ENCODE measurements at regions not wholly inside any gene's neighbourhood (a gene's known extent, or its start where the extent isn't known, plus 50 kb on each side); places are given as distances from the start of the nearest gene placed in this dataset.
"Not testable (repeated sequence)": the region's sequence is repeated elsewhere in the genome, so short reads cannot be mapped to it uniquely, and the experiment has no call there.

- H3K27me3 ChIP-seq (ENCODE audit: control insufficient read depth, insufficient read depth, low read length): no peaks in the 10 kb centered on the region
- DNase-seq (ENCODE audit: low read depth): no peak
- no peaks in the 10 kb centered on the region for H3K36me3 ChIP-seq (ENCODE audit: control insufficient read depth, insufficient read depth, low read length)
- TF ChIP-seq CTCF (IDR thresholded peaks at IDR 0.05; ENCODE audit: insufficient read depth, low read length, poor library complexity, severe bottlenecking): no peak
- no peak overlapping the region for H3K4me3 ChIP-seq (ENCODE audit: low read depth, low read length)
Measured at GRCh38 chr17:63221939-63222338, 224.2 kb downstream of the CYB561 start.

- TF ChIP-seq CTCF (IDR thresholded peaks at IDR 0.05; ENCODE audit: insufficient read depth, low read length, poor library complexity, severe bottlenecking): no peak
- no peak for DNase-seq (ENCODE audit: low read depth)
Measured at GRCh38 chr17:63222655-63223054, 223.5 kb downstream of the CYB561 start.

GRCh38 chr17:63223212-63223911 is 222.7 kb downstream of the CYB561 start:
- TF ChIP-seq CTCF (IDR thresholded peaks at IDR 0.05; ENCODE audit: insufficient read depth, low read length, poor library complexity, severe bottlenecking): no peak
- no peaks in the 10 kb centered on the region for H3K27me3 ChIP-seq (ENCODE audit: control insufficient read depth, insufficient read depth, low read length)
- DNase-seq (ENCODE audit: low read depth): no peak
- no peaks in the 10 kb centered on the region for H3K36me3 ChIP-seq (ENCODE audit: control insufficient read depth, insufficient read depth, low read length)
- no peak overlapping the region for H3K4me3 ChIP-seq (ENCODE audit: low read depth, low read length)

More at GRCh38 chr17:63222655-63223054, 223.5 kb downstream of the CYB561 start:
- Histone ChIP-seq H3K36me3 (ENCODE audit: control insufficient read depth, insufficient read depth, low read length) (no peaks in the 10 kb centered on the region), H3K4me3 (ENCODE audit: low read depth, low read length) (no peak overlapping the region), H3K27me3 (ENCODE audit: control insufficient read depth, insufficient read depth, low read length) (no peaks in the 10 kb centered on the region)

GRCh38 chr17:63224644-63225043 is 221.5 kb downstream of the CYB561 start:
- Histone ChIP-seq H3K27me3 (ENCODE audit: control insufficient read depth, insufficient read depth, low read length) (no peaks in the 10 kb centered on the region), H3K4me3 (ENCODE audit: low read depth, low read length) (no peak overlapping the region), H3K36me3 (ENCODE audit: control insufficient read depth, insufficient read depth, low read length) (no peaks in the 10 kb centered on the region)
- DNase-seq (ENCODE audit: low read depth): no peak
- no peak for TF ChIP-seq CTCF (IDR thresholded peaks at IDR 0.05; ENCODE audit: insufficient read depth, low read length, poor library complexity, severe bottlenecking)

- H3K27me3 ChIP-seq (ENCODE audit: control insufficient read depth, insufficient read depth, low read length); H3K4me3 ChIP-seq (ENCODE audit: low read depth, low read length); DNase-seq (ENCODE audit: low read depth); H3K36me3 ChIP-seq (ENCODE audit: control insufficient read depth, insufficient read depth, low read length): not testable (repeated sequence)
Measured at GRCh38 chr17:63226720-63227119, 219.4 kb downstream of the CYB561 start.

- H3K4me3 ChIP-seq (ENCODE audit: low read depth, low read length); H3K36me3 ChIP-seq (ENCODE audit: control insufficient read depth, insufficient read depth, low read length); H3K27me3 ChIP-seq (ENCODE audit: control insufficient read depth, insufficient read depth, low read length); DNase-seq (ENCODE audit: low read depth): not testable (repeated sequence)
Measured at GRCh38 chr17:63231015-63231620, 215.0 kb downstream of the CYB561 start.

Data from kidney epithelial cell (primary cell).